ENCODE measurements at regions not wholly inside any gene's neighbourhood (a gene's known extent, or its start where the extent isn't known, plus 50 kb on each side); places are given as distances from the start of the nearest gene placed in this dataset.

- in situ Hi-C loops (cut with HindIII; ENCODE audit: low sequenced_read_pairs) = no loop called here
Observed at GRCh38 chr9:108419379-108419778, 436.4 kb downstream of the ACTL7B start.

DNA sequence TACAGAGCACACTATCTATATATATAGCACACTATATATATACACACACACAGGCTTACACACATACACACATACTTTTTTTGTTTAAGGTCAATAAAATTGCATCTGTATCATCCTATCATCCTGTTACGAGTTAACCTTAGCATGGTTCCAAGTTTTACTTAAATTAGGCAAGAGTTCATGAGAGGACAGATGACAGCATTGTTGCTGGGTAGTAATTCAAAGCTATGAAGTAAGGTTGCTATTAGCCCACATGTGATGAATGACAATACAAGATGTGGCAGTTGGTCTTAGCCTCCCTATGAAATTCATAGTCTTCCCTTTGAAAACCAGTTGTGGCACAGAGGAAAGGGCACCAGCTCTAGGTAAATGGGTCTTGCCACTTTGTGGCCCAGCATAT lies 438.1 kb downstream of the ACTL7B start:
- in situ Hi-C loops (cut with HindIII; ENCODE audit: low sequenced_read_pairs) = no loop called here
- no peak for TF ChIP-seq CTCF (IDR thresholded peaks at IDR 0.05; ENCODE audit: low read depth, low read length, missing control alignments)
- H3K4me3 ChIP-seq (ENCODE audit: low read depth, low read length) = no peak overlapping the region
- no peak for DNase-seq (ENCODE audit: low read depth)

More at GRCh38 chr9:108419379-108419778, 436.4 kb downstream of the ACTL7B start:
- TF ChIP-seq CTCF (IDR thresholded peaks at IDR 0.05; ENCODE audit: low read depth, low read length, missing control alignments) = no peak
- no peak for DNase-seq (ENCODE audit: low read depth)
- H3K4me3 ChIP-seq (ENCODE audit: low read depth, low read length) = no peak overlapping the region

DNA sequence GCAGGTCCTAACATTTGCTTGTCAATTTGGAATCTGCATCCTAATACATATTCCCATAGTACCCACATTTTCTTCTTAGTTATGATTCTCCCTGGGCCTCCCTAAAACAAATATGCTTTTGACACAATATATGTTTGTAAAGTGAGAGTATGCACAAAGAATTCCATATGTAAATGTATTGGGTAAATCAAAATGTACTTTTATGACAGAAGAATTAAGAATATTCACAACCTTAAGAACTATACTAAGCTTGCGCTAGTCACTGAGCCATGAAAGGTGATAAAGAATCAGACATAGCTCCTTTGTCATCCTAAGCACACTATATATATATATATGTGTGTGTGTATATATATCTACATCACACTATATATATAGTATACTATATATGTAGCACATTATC lies 438.5 kb downstream of the ACTL7B start:
- no peak for TF ChIP-seq CTCF (IDR thresholded peaks at IDR 0.05; ENCODE audit: low read depth, low read length, missing control alignments)
- DNase-seq (ENCODE audit: low read depth) = no peak
- H3K4me3 ChIP-seq (ENCODE audit: low read depth, low read length) = no peak overlapping the region
- in situ Hi-C loops (cut with HindIII; ENCODE audit: low sequenced_read_pairs) = no loop called here

DNA sequence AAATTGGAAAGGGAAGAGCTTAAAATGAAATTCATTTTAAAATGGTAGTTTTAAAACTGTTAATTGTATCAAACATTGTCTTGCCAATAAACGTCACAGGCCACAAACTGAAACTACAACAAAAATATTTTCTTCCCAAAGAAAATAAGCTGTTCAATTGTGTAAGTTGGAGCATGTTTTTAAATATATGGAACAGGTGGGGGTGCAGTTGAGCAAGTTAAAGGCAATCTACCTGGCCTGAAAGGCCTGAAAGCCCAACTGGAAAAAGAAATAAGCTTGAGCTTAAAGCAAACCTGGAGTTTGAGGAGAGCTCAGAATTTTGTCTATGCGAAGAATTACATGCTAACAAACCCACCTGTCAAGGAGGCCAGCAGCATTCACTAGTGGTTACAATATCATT lies 439.5 kb downstream of the ACTL7B start:
- in situ Hi-C loops (cut with HindIII; ENCODE audit: low sequenced_read_pairs) = no loop called here
- no peak for TF ChIP-seq CTCF (IDR thresholded peaks at IDR 0.05; ENCODE audit: low read depth, low read length, missing control alignments)
- no peak overlapping the region for H3K4me3 ChIP-seq (ENCODE audit: low read depth, low read length)
- DNase-seq (ENCODE audit: low read depth) = no peak

DNA sequence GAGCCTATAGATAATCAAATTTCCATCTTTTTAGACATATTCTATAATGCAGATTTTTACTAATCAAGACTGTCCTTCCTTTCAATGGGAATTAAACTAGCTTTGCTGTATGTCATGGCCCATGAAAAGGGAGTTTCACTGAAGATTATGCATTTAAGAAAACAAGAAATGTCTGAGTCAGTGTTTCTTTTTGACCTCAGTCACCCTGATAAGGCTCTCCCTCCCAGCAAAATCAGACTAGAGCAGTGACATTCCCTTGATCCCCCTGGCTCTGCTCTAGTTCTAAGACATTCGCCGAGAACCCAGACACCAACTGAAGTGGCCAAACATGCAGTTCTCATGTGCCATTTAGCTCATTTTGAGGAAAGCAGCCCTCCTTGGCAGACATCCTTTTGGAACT lies 442.0 kb downstream of the ACTL7B start:
- no peak for TF ChIP-seq CTCF (IDR thresholded peaks at IDR 0.05; ENCODE audit: low read depth, low read length, missing control alignments)
- no peak for DNase-seq (ENCODE audit: low read depth)
- in situ Hi-C loops (cut with HindIII; ENCODE audit: low sequenced_read_pairs) = no loop called here
- no peak overlapping the region for H3K4me3 ChIP-seq (ENCODE audit: low read depth, low read length)

GRCh38 chr9:108412755-108413154 lies 443.0 kb downstream of the ACTL7B start:
- in situ Hi-C loops (cut with HindIII; ENCODE audit: low sequenced_read_pairs) = no loop called here
- DNase-seq (ENCODE audit: low read depth) = no peak
- TF ChIP-seq CTCF (IDR thresholded peaks at IDR 0.05; ENCODE audit: low read depth, low read length, missing control alignments) = no peak
- no peak overlapping the region for H3K4me3 ChIP-seq (ENCODE audit: low read depth, low read length)

- H3K4me3 ChIP-seq (ENCODE audit: low read depth, low read length) = no peak overlapping the region
- in situ Hi-C loops (cut with HindIII; ENCODE audit: low sequenced_read_pairs) = no loop called here
- TF ChIP-seq CTCF (IDR thresholded peaks at IDR 0.05; ENCODE audit: low read depth, low read length, missing control alignments) = no peak
- no peak for DNase-seq (ENCODE audit: low read depth)
Observed at GRCh38 chr9:108411632-108412031, 444.2 kb downstream of the ACTL7B start.

Data from astrocyte of the cerebellum (primary cell).